MCF 10A (cell line): ENCODE measurements at regions not wholly inside any gene's neighbourhood (a gene's known extent, or its start where the extent isn't known, plus 50 kb on each side); places are given as distances from the start of the nearest gene placed in this dataset.
"Not testable (repeated sequence)": the region's sequence is repeated elsewhere in the genome, so short reads cannot be mapped to it uniquely, and the experiment has no call there.

ENCODE experiments used
- BruUV-seq: library from RNA; stranded (reverse); fragments of 400-500 nt; replicated peaks from 2 replicates; lab custom pipeline; 2021; lab: Mats Ljungman, UMichigan
- CTCF ChIA-PET: fragments of 300-600 bp; sonication (Branson Sonifier 250); formaldehyde crosslinking; extraction: SDS; loops from one replicate; lab custom pipeline; 2021; ENCODE audit warnings: antibody characterized with exemption, inconsistent platforms; lab: Yijun Ruan, JAX
- POLR2A ChIA-PET: fragments of 300-600, 350-650 bp; sonication (Branson Sonifier 250); formaldehyde crosslinking; extraction: SDS; loops from one replicate; lab custom pipeline; 2020; ENCODE audit warnings: antibody characterized with exemption, inconsistent platforms; lab: Yijun Ruan, JAX
- DNase-seq: peaks from one replicate; pipeline ENCODE4 v3.0.0-alpha.2; 2018; ENCODE audit not compliant: unreplicated experiment
- H3K27ac Mint-ChIP-seq: one replicate; pipeline ENCODE4 v1.8.0; 2022; ENCODE audit warnings: mild to moderate bottlenecking, low read depth, mixed read lengths; ENCODE audit not compliant: unreplicated experiment
- H3K27me3 Mint-ChIP-seq: one replicate; pipeline ENCODE4 v1.8.0; 2022; ENCODE audit warnings: mixed read lengths; ENCODE audit not compliant: insufficient read depth, unreplicated experiment
- H3K36me3 Mint-ChIP-seq: one replicate; pipeline ENCODE4 v1.8.0; 2022; ENCODE audit warnings: mild to moderate bottlenecking, moderate library complexity, mixed read lengths; ENCODE audit not compliant: insufficient read depth, unreplicated experiment
- H3K4me1 Mint-ChIP-seq: one replicate; pipeline ENCODE4 v1.8.0; 2022; ENCODE audit warnings: mixed read lengths; ENCODE audit not compliant: insufficient read depth, unreplicated experiment
- H3K4me3 Mint-ChIP-seq: one replicate; pipeline ENCODE4 v1.8.0; 2022; ENCODE audit warnings: mild to moderate bottlenecking, moderate library complexity, mixed read lengths; ENCODE audit not compliant: unreplicated experiment
- H3K9me3 Mint-ChIP-seq: one replicate; pipeline ENCODE4 v1.8.0; 2022; ENCODE audit warnings: mixed read lengths; ENCODE audit not compliant: unreplicated experiment
- intact Hi-C: fragments of 100-400 bp; cut with micrococcal nuclease; formaldehyde crosslinking; loops from 2 replicates; pipeline ENCODE4 v1.14.1; 2022
- TF ChIP-seq, protein P1 (sequence below): fragments of 200-600 bp; IDR thresholded peaks from one replicate; pipeline ENCODE4 v1.8.0; 2022; ENCODE audit warnings: antibody characterized with exemption, mild to moderate bottlenecking; ENCODE audit not compliant: unreplicated experiment

DNA sequence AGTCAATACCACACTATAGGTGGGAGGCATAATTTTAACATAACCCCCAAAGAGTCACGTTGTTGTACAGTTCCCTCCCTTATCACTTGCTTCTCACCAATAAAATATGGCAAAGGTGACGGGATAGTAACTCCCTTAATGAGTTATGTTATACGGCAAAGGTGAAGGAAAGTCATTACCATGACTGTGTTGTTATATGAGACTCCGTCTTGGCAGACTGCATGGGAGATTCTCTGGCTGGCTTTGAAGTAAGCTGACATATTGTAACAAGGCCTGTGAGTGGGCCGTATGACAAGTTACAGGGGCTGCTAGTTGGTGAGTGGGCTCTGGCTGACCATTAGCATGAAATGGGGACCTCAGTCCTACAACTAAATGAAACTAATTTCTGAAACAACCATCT is 366.4 kb upstream of the FTMT start:
- TF ChIP-seq, protein P1, sequence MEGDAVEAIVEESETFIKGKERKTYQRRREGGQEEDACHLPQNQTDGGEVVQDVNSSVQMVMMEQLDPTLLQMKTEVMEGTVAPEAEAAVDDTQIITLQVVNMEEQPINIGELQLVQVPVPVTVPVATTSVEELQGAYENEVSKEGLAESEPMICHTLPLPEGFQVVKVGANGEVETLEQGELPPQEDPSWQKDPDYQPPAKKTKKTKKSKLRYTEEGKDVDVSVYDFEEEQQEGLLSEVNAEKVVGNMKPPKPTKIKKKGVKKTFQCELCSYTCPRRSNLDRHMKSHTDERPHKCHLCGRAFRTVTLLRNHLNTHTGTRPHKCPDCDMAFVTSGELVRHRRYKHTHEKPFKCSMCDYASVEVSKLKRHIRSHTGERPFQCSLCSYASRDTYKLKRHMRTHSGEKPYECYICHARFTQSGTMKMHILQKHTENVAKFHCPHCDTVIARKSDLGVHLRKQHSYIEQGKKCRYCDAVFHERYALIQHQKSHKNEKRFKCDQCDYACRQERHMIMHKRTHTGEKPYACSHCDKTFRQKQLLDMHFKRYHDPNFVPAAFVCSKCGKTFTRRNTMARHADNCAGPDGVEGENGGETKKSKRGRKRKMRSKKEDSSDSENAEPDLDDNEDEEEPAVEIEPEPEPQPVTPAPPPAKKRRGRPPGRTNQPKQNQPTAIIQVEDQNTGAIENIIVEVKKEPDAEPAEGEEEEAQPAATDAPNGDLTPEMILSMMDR, result no peak
- intact Hi-C loops, result no loop called here
- no TSS peak for BruUV-seq
- no peak for DNase-seq
- Mint-ChIP-seq H3K4me3 (no peak overlapping the region), H3K27ac (no peak overlapping the region), H3K9me3 (no peaks in the 10 kb centered on the region), H3K36me3 (no peaks in the 10 kb centered on the region), H3K4me1 (no peaks in the 10 kb centered on the region), H3K27me3 (no peaks in the 10 kb centered on the region)
- POLR2A ChIA-PET, result interaction anchor here (1.6 kb wide), 1 partner anchor 12 kb away, joined by 5 read pairs; no protein-coding TSS in a partner anchor
- CTCF ChIA-PET, result no interaction called here

DNA sequence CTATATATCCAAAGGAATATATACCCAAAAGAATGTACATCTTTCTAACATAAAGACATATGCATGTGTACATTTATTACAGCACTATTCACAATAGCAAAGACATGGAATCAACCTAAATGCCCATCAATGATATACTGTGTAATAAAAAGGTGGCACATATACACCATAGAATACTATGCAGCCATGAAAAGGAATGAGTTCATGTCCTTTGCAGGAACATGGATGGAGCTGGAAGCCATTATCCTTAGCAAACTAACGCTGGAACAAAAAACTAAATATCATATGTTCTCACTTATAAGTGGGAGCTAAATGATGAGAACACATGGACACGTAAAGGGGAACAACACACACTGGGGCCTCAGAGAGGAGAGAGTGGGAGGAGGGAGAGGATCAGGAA is 365.7 kb upstream of the FTMT start:
- H3K36me3 Mint-ChIP-seq, H3K4me3 Mint-ChIP-seq, intact Hi-C loops, BruUV-seq, H3K4me1 Mint-ChIP-seq, DNase-seq, CTCF ChIA-PET, H3K27ac Mint-ChIP-seq, H3K27me3 Mint-ChIP-seq, H3K9me3 Mint-ChIP-seq: not testable (repeated sequence)
- POLR2A ChIA-PET, result interaction anchor here (1.6 kb wide), 1 partner anchor 11 kb away, joined by 5 read pairs; no protein-coding TSS in a partner anchor

DNA sequence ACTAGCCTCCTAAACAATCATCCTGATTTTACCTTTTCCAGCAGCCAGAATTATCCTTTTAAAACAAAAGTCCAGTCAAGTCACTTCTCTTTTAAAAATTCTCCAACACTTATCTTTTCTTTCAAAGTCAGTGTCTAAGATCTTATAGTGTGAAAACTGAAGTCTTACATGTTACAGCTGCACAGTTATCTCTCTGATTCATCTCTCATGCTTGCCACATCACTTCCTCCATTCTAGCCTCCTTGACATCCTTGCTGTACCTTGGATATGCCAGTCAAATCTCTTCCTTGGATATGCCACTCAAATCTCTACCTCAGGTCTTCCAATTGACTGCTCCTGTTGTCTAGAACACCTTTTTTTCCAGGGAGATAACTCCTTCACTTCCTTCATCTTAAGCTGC is 361.7 kb upstream of the FTMT start:
- POLR2A ChIA-PET, result no interaction called here
- no TSS peak for BruUV-seq
- TF ChIP-seq, protein P1, result no peak
- no peak for DNase-seq
- H3K27ac Mint-ChIP-seq, result no peak overlapping the region
- no peaks in the 10 kb centered on the region for H3K9me3 Mint-ChIP-seq
- H3K4me1 Mint-ChIP-seq, result no peaks in the 10 kb centered on the region
- no peaks in the 10 kb centered on the region for H3K36me3 Mint-ChIP-seq
- H3K27me3 Mint-ChIP-seq, result no peaks in the 10 kb centered on the region
- intact Hi-C loops, result no loop called here
- H3K4me3 Mint-ChIP-seq, result no peak overlapping the region
- CTCF ChIA-PET, result no interaction called here

DNA sequence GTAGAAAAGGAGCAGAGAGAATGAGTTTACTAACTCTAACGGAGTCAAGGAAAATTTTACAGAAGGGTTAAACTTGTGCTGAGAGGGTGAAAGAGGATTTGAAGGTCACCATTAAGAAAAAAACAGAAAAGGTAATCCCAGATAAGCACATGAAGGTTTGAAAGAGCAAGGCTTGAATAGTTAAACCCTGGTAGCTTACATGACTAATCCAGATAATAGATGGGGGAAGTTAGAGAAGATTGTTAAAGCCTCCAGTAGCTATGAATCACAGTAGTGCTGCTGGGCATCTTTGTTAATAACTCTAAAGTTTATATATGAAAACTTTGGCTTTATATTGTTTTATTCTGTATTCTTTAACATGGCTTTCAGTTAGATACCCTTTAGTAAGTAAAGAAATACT is 354.5 kb upstream of the FTMT start:
- H3K27ac Mint-ChIP-seq, result no peak overlapping the region

More for the DNA sequence above, 354.5 kb upstream of the FTMT start:
- TF ChIP-seq, protein P1, result no peak
- Mint-ChIP-seq H3K4me1 (no peaks in the 10 kb centered on the region), H3K4me3 (no peak overlapping the region), H3K9me3 (no peaks in the 10 kb centered on the region), H3K27me3 (no peaks in the 10 kb centered on the region), H3K36me3 (no peaks in the 10 kb centered on the region)
- POLR2A ChIA-PET, result interaction anchor here (1.2 kb wide), 1 partner anchor 11 kb away, joined by 5 read pairs; no protein-coding TSS in a partner anchor
- no TSS peak for BruUV-seq
- no peak for DNase-seq
- intact Hi-C loops, result no loop called here
- CTCF ChIA-PET, result no interaction called here
